ENCODE measurements at regions not wholly inside any gene's neighbourhood (a gene's known extent, or its start where the extent isn't known, plus 50 kb on each side); places are given as distances from the start of the nearest gene placed in this dataset.
"Not testable (repeated sequence)": the region's sequence is repeated elsewhere in the genome, so short reads cannot be mapped to it uniquely, and the experiment has no call there.

- no peak for DNase-seq
Observed at GRCh38 chr15:38746211-38746610, 181.6 kb upstream of the RASGRP1 start.

GRCh38 chr15:38748710-38749109 lies 184.1 kb upstream of the RASGRP1 start:
- no peak for DNase-seq

GRCh38 chr15:38750786-38751185 lies 186.2 kb upstream of the RASGRP1 start:
- DNase-seq, result no peak

GRCh38 chr15:38755718-38756117 lies 191.1 kb upstream of the RASGRP1 start:
- no peak for DNase-seq

GRCh38 chr15:38756441-38756840 lies 191.8 kb upstream of the RASGRP1 start:
- DNase-seq, result no peak

- DNase-seq, result no peak
Observed at GRCh38 chr15:38758043-38758442, 193.4 kb upstream of the RASGRP1 start.

- DNase-seq, result no peak
Observed at GRCh38 chr15:38761681-38762080, 197.1 kb upstream of the RASGRP1 start.

- no peak for DNase-seq
Observed at GRCh38 chr15:38768970-38769369, 204.4 kb upstream of the RASGRP1 start.

GRCh38 chr15:38769492-38769891 lies 204.9 kb upstream of the RASGRP1 start:
- DNase-seq, result no peak

- DNase-seq, result not testable (repeated sequence)
Observed at GRCh38 chr15:38774076-38774475, 209.5 kb upstream of the RASGRP1 start.

- no peak for DNase-seq
Observed at GRCh38 chr15:38781196-38781595, 216.6 kb upstream of the RASGRP1 start.

- DNase-seq, result no peak
Observed at GRCh38 chr15:38782156-38782555, 217.5 kb upstream of the RASGRP1 start.

GRCh38 chr15:38788918-38789317 lies 224.3 kb upstream of the RASGRP1 start:
- DNase-seq, result no peak

- no peak for DNase-seq
Observed at GRCh38 chr15:38789566-38789965, 225.0 kb upstream of the RASGRP1 start.

GRCh38 chr15:38793206-38793810 lies 228.7 kb upstream of the RASGRP1 start:
- DNase-seq, result no peak

- no peak for DNase-seq
Observed at GRCh38 chr15:38795471-38796245, 231.0 kb upstream of the RASGRP1 start.

- no peak for DNase-seq
Observed at GRCh38 chr15:38796589-38796988, 232.0 kb upstream of the RASGRP1 start.

- DNase-seq, result not testable (repeated sequence)
Observed at GRCh38 chr15:38797506-38797905, 232.9 kb upstream of the RASGRP1 start.

GRCh38 chr15:38799202-38799601 lies 234.6 kb upstream of the RASGRP1 start:
- not testable (repeated sequence) for DNase-seq

- DNase-seq, result no peak
Observed at GRCh38 chr15:38809621-38810020, 245.0 kb upstream of the RASGRP1 start.

GRCh38 chr15:38810686-38811085 lies 246.1 kb upstream of the RASGRP1 start:
- no peak for DNase-seq

- DNase-seq, result not testable (repeated sequence)
Observed at GRCh38 chr15:38814254-38814653, 249.6 kb upstream of the RASGRP1 start.

GRCh38 chr15:38814891-38815290 lies 250.3 kb upstream of the RASGRP1 start:
- no peak for DNase-seq

GRCh38 chr15:38817427-38818156 lies 253.0 kb upstream of the RASGRP1 start:
- no peak for DNase-seq

All from SIG-M5 (cell line).